ENCODE measurements at regions not wholly inside any gene's neighbourhood (a gene's known extent, or its start where the extent isn't known, plus 50 kb on each side); places are given as distances from the start of the nearest gene placed in this dataset.

DNA sequence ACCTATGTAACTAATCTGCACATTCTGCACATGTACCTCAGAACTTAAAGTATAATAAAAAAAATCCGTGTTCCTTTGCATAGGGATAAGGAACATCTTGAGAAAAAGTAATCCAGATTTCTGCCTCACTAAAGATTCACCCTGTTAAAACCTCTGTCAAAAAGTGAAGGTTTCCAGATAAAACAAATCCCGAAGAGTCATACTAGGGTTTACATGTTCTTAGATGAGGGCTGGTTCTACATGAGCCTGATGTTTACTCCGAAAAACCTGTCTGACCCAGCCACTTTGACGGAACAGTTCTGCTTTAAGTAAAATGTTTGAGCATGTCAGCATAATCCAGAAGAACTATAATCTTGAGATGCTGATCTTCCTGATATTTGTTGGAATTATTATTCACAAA, 515.6 kb upstream of the SLC8A1 start:
- intact Hi-C loops (cut with DNase I; ENCODE audit: low total_unique reads), result no loop called here
- TF ChIP-seq, protein P1, sequence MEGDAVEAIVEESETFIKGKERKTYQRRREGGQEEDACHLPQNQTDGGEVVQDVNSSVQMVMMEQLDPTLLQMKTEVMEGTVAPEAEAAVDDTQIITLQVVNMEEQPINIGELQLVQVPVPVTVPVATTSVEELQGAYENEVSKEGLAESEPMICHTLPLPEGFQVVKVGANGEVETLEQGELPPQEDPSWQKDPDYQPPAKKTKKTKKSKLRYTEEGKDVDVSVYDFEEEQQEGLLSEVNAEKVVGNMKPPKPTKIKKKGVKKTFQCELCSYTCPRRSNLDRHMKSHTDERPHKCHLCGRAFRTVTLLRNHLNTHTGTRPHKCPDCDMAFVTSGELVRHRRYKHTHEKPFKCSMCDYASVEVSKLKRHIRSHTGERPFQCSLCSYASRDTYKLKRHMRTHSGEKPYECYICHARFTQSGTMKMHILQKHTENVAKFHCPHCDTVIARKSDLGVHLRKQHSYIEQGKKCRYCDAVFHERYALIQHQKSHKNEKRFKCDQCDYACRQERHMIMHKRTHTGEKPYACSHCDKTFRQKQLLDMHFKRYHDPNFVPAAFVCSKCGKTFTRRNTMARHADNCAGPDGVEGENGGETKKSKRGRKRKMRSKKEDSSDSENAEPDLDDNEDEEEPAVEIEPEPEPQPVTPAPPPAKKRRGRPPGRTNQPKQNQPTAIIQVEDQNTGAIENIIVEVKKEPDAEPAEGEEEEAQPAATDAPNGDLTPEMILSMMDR (IDR thresholded peaks at IDR 0.05), result no peak
- no peak for TF ChIP-seq POLR2A (IDR thresholded peaks at IDR 0.05)
- H3K4me3 ChIP-seq (ENCODE audit: low read depth, poor library complexity, severe bottlenecking), result no peak overlapping the region
- 84 to 88% methylated on average over 4 of the region's 4 CpGs for WGBS, 2 donors
- no peak for DNase-seq (ENCODE audit: low spot score in 2 of 2)

DNA sequence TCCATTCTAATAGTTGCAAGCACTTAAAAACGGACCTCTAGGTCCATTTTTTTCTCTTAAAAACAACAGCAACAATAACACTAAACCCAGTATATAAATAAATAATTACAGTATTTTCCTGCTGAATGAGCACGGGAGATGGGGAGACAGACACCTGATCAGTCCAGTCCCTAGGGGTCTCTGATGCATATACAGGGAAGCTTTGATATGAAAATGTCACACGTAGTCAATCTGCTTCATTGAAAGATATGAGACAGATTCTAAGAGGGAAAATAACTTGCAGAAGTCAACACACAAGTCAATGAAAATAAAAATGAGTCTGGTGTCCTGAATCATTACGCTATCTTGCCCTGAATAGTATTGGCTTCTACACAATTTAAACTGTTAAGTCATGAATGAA, 523.3 kb upstream of the SLC8A1 start:
- H3K4me3 ChIP-seq (ENCODE audit: low read depth, poor library complexity, severe bottlenecking), result no peak overlapping the region
- intact Hi-C loops (cut with DNase I; ENCODE audit: low total_unique reads), result loop anchor here (10.0 kb wide), 1 partner anchor 650 kb away; no protein-coding TSS in a partner anchor
- TF ChIP-seq POLR2A (IDR thresholded peaks at IDR 0.05), result no peak
- TF ChIP-seq, protein P1 (IDR thresholded peaks at IDR 0.05), result no peak
- 83 to 87% methylated on average over 4 of the region's 4 CpGs for WGBS, 2 donors
- DNase-seq (ENCODE audit: low spot score in 2 of 2), result no peak

DNA sequence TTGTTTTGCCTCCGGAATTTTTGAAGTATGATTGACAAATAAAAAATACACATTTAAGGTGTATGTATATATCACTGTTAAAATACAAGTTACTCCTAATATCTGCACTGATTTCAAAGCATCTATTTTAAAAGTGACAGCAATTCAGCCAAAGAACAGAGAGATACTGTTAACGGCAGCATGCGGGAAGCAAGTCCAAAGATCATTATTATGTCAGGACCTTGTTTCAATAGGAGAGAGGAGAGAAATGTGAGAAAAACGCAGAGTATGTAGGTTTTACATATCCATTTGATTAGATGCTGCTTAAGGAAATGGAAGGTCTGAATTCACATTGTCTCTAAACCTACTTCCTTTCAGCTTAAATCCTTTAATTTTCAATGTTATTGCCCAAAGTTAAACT, 545.5 kb upstream of the SLC8A1 start:
- intact Hi-C loops (cut with DNase I; ENCODE audit: low total_unique reads), result no loop called here
- 71 to 74% methylated on average over 4 of the region's 4 CpGs for WGBS, 2 donors
- TF ChIP-seq, protein P1 (IDR thresholded peaks at IDR 0.05), result no peak
- TF ChIP-seq POLR2A (IDR thresholded peaks at IDR 0.05), result no peak
- H3K4me3 ChIP-seq (ENCODE audit: low read depth, poor library complexity, severe bottlenecking), result no peak overlapping the region
- no peak for DNase-seq (ENCODE audit: low spot score in 2 of 2)

DNA sequence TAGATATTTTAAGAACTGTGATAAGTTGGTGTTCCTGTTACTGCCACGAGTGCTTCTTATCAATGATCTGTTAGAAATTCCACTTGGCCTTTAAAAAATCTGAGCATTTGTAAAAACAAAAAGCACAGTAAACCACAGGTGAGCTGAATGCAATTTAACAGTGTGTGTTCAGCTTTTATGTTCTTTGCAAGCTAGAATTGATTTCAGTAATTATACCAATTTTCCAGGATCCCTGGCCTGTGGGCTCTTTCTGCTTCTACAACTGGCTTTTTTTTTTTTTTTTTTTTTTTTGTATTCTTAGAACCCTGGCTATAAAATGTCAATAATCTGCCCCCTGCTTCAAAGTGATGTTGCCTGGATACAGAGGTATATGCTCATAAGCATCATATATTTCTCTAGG, 548.5 kb upstream of the SLC8A1 start:
- no peak for DNase-seq (ENCODE audit: low spot score in 2 of 2)
- no peak for TF ChIP-seq POLR2A (IDR thresholded peaks at IDR 0.05)
- TF ChIP-seq, protein P1 (IDR thresholded peaks at IDR 0.05), result no peak
- no peak overlapping the region for H3K4me3 ChIP-seq (ENCODE audit: low read depth, poor library complexity, severe bottlenecking)
- 60 to 69% methylated on average over 1 of the region's 1 CpG for WGBS, 2 donors
- intact Hi-C loops (cut with DNase I; ENCODE audit: low total_unique reads), result no loop called here

DNA sequence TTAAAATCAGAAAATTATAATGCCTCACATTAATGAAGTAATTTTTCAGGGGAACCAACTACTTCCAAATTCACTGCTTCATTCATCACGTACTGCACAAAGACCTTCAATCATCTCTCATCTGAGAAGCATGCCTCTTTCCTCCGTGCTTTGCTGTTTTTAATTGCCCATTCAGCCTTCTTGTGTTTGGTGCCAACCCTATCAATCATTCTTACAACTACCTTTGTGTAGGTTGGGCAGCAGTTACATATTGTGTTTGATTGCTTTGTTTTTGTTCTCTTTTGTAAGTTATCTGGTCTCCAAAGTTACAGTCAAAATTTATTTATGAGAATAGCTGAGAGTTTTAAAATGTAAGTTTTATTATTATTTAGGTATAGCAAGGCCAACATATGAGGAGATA, 549.0 kb upstream of the SLC8A1 start:
- H3K4me3 ChIP-seq (ENCODE audit: low read depth, poor library complexity, severe bottlenecking), result no peak overlapping the region
- intact Hi-C loops (cut with DNase I; ENCODE audit: low total_unique reads), result no loop called here
- 48 to 61% methylated on average over 2 of the region's 2 CpGs for WGBS, 2 donors
- no peak for TF ChIP-seq POLR2A (IDR thresholded peaks at IDR 0.05)
- TF ChIP-seq, protein P1 (IDR thresholded peaks at IDR 0.05), result no peak
- DNase-seq (ENCODE audit: low spot score in 2 of 2), result no peak

DNA sequence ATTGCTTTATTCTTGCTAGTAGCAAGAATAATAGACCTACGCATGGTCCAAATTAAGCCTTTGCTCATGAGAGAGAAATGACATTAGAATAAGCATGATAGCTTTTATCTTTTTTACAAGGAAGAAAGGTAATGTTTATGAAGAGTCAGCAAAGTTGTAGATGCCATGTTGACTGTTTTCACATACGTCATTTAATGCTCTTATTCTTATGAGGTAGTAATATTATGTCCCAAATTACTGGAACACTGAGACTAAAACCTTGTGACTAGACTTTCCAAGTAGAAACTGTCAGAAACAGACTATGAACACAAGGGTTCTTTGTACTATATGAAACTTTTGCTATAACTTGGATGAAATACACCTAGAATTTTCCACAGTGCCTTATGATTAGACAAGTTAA, 552.8 kb upstream of the SLC8A1 start:
- TF ChIP-seq, protein P1 (IDR thresholded peaks at IDR 0.05), result no peak
- no peak for TF ChIP-seq POLR2A (IDR thresholded peaks at IDR 0.05)
- no peak overlapping the region for H3K4me3 ChIP-seq (ENCODE audit: low read depth, poor library complexity, severe bottlenecking)
- 93 to 94% methylated on average over 2 of the region's 2 CpGs for WGBS, 2 donors
- intact Hi-C loops (cut with DNase I; ENCODE audit: low total_unique reads), result no loop called here
- DNase-seq (ENCODE audit: low spot score in 2 of 2), result no peak
